NCI-H2196 treated with DMSO at 0.1 percent for 48 hours (cell line): ENCODE measurements at regions not wholly inside any gene's neighbourhood (a gene's known extent, or its start where the extent isn't known, plus 50 kb on each side); places are given as distances from the start of the nearest gene placed in this dataset.
"Not testable (repeated sequence)": the region's sequence is repeated elsewhere in the genome, so short reads cannot be mapped to it uniquely, and the experiment has no call there.

Experiments used
- DNase-seq: peaks from one replicate; lab custom pipeline; 2025; ENCODE audit not compliant: unreplicated experiment; lab: John Stamatoyannopoulos, UW

GRCh38 chr4:43607400-43607799, 714.9 kb downstream of the GRXCR1 start:
- DNase-seq = no peak

- no peak for DNase-seq
These were observed 715.4 kb downstream of the GRXCR1 start for GRCh38 chr4:43607827-43608461.

- DNase-seq = no peak
These were observed 726.7 kb downstream of the GRXCR1 start for GRCh38 chr4:43619219-43619618.

GRCh38 chr4:43637893-43638292, 745.4 kb downstream of the GRXCR1 start:
- DNase-seq = not testable (repeated sequence)

- DNase-seq = no peak
These were observed 759.5 kb downstream of the GRXCR1 start for GRCh38 chr4:43651991-43652390.

GRCh38 chr4:43659547-43659946, 767.0 kb downstream of the GRXCR1 start:
- not testable (repeated sequence) for DNase-seq

- DNase-seq = not testable (repeated sequence)
These were observed 776.2 kb downstream of the KCTD8 start for GRCh38 chr4:43672265-43672885.

- no peak for DNase-seq
These were observed 768.2 kb downstream of the KCTD8 start for GRCh38 chr4:43680421-43680820.

GRCh38 chr4:43682551-43682950, 766.1 kb downstream of the KCTD8 start:
- DNase-seq = no peak

GRCh38 chr4:43690116-43690515, 758.5 kb downstream of the KCTD8 start:
- DNase-seq = no peak

- DNase-seq = no peak
These were observed 754.7 kb downstream of the KCTD8 start for GRCh38 chr4:43693876-43694275.

GRCh38 chr4:43709443-43709842, 739.2 kb downstream of the KCTD8 start:
- no peak for DNase-seq

- DNase-seq = no peak
These were observed 731.8 kb downstream of the KCTD8 start for GRCh38 chr4:43716721-43717395.

GRCh38 chr4:43718369-43718768, 730.2 kb downstream of the KCTD8 start:
- DNase-seq = no peak

- no peak for DNase-seq
These were observed 715.7 kb downstream of the KCTD8 start for GRCh38 chr4:43732829-43733426.

- DNase-seq = no peak
These were observed 706.5 kb downstream of the KCTD8 start for GRCh38 chr4:43742083-43742482.

- no peak for DNase-seq
These were observed 694.0 kb downstream of the KCTD8 start for GRCh38 chr4:43754566-43754965.

GRCh38 chr4:43757147-43757546, 691.5 kb downstream of the KCTD8 start:
- no peak for DNase-seq

GRCh38 chr4:43758836-43759235, 689.8 kb downstream of the KCTD8 start:
- no peak for DNase-seq

GRCh38 chr4:43763029-43763610, 685.5 kb downstream of the KCTD8 start:
- no peak for DNase-seq

GRCh38 chr4:43765514-43765913, 683.1 kb downstream of the KCTD8 start:
- no peak for DNase-seq

GRCh38 chr4:43766648-43767047, 682.0 kb downstream of the KCTD8 start:
- DNase-seq = no peak
